ENCODE measurements at regions not wholly inside any gene's neighbourhood (a gene's known extent, or its start where the extent isn't known, plus 50 kb on each side); places are given as distances from the start of the nearest gene placed in this dataset.

GRCh38 chr17:36856903-36857381 is 80.3 kb upstream of the LHX1 start:
- no peaks in the 10 kb centered on the region for H3K36me3 ChIP-seq
- no peaks in the 10 kb centered on the region for H3K4me1 ChIP-seq
- no peaks in the 10 kb centered on the region for H3K9me3 ChIP-seq
- no peak for DNase-seq
- H3K27ac ChIP-seq: no peak overlapping the region
- no peak for TF ChIP-seq CTCF (IDR thresholded peaks at IDR 0.05)
- no peak for TF ChIP-seq POLR2A (IDR thresholded peaks at IDR 0.05)
- H3K4me3 ChIP-seq: no peak overlapping the region
- no peaks in the 10 kb centered on the region for H3K27me3 ChIP-seq

GRCh38 chr17:36857698-36858097 is 79.6 kb upstream of the LHX1 start:
- Histone ChIP-seq H3K27me3 (no peaks in the 10 kb centered on the region), H3K27ac (no peak overlapping the region), H3K4me1 (no peaks in the 10 kb centered on the region), H3K36me3 (no peaks in the 10 kb centered on the region), H3K9me3 (no peaks in the 10 kb centered on the region), H3K4me3 (no peak overlapping the region)
- no peak for DNase-seq
- TF ChIP-seq POLR2A (IDR thresholded peaks at IDR 0.05) (no peak), CTCF (IDR thresholded peaks at IDR 0.05) (no peak)

GRCh38 chr17:36858119-36859002 is 78.9 kb upstream of the LHX1 start:
- Histone ChIP-seq H3K9me3 (no peaks in the 10 kb centered on the region), H3K36me3 (no peaks in the 10 kb centered on the region), H3K27ac (no peak overlapping the region), H3K4me1 (no peaks in the 10 kb centered on the region), H3K27me3 (no peaks in the 10 kb centered on the region), H3K4me3 (no peak overlapping the region)
- DNase-seq: no peak
- no peak for TF ChIP-seq CTCF (IDR thresholded peaks at IDR 0.05)
- no peak for TF ChIP-seq POLR2A (IDR thresholded peaks at IDR 0.05)

- H3K27ac ChIP-seq: no peak overlapping the region
- DNase-seq: no peak
- no peak overlapping the region for H3K4me3 ChIP-seq
- no peaks in the 10 kb centered on the region for H3K9me3 ChIP-seq
- H3K36me3 ChIP-seq: no peaks in the 10 kb centered on the region
- no peaks in the 10 kb centered on the region for H3K4me1 ChIP-seq
- no peaks in the 10 kb centered on the region for H3K27me3 ChIP-seq
- TF ChIP-seq POLR2A (IDR thresholded peaks at IDR 0.05) (no peak), CTCF (IDR thresholded peaks at IDR 0.05) (no peak)
Measured at GRCh38 chr17:36859003-36859300, 78.3 kb upstream of the LHX1 start.

- Histone ChIP-seq H3K9me3 (no peaks in the 10 kb centered on the region), H3K4me1 (no peaks in the 10 kb centered on the region), H3K4me3 (no peak overlapping the region), H3K27ac (no peak overlapping the region), H3K36me3 (no peaks in the 10 kb centered on the region), H3K27me3 (no peaks in the 10 kb centered on the region)
- DNase-seq: no peak
- TF ChIP-seq CTCF (IDR thresholded peaks at IDR 0.05): no peak
- TF ChIP-seq POLR2A (IDR thresholded peaks at IDR 0.05): no peak
Measured at GRCh38 chr17:36859706-36860105, 77.6 kb upstream of the LHX1 start.

Data from Peyer's patch (tissue), 4 donors.